ENCODE measurements at regions not wholly inside any gene's neighbourhood (a gene's known extent, or its start where the extent isn't known, plus 50 kb on each side); places are given as distances from the start of the nearest gene placed in this dataset.

DNA sequence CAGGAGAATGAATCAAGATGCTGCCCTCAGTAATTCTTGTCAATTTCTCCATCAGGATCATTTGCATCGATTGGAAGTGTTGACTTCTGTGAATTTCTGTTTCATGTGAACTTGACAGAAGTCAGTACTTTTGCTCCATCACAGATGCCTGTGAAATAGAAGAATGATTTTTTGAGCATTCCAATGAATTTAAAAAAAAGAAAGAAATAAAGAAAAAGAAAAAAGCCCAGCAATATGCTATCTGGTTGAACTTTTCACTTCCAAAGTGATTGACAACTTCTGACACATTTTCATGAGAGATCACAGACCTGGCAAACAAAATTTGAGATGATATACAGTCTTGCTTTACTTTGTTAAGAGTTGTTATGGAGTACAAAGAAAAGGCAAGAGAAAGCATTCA lies 175.3 kb downstream of the RWDD3 start:
- Histone ChIP-seq H3K4me2 (ENCODE audit: low read depth, low read length, poor library complexity, severe bottlenecking) (no peak overlapping the region), H3K27me3 (ENCODE audit: insufficient read depth, low read length, poor library complexity, severe bottlenecking) (no peaks in the 10 kb centered on the region), H3K4me1 (ENCODE audit: insufficient read depth, low read length, poor library complexity, severe bottlenecking) (no peaks in the 10 kb centered on the region), H3K9me2 (replicated peaks; ENCODE audit: low read depth, low read length) (no peaks in the 10 kb centered on the region), H3K36me3 (ENCODE audit: insufficient read depth, low read length) (no peaks in the 10 kb centered on the region), H3K9ac (ENCODE audit: low read depth, low read length, poor library complexity, severe bottlenecking) (no peak overlapping the region), H3K9me3 (ENCODE audit: insufficient read depth, low read depth, low read length) (no peaks in the 10 kb centered on the region), H2AFZ (ENCODE audit: low read length) (no peak overlapping the region), H3K4me3 (ENCODE audit: low read length, poor library complexity, severe bottlenecking) (no peak overlapping the region), H3K79me2 (ENCODE audit: insufficient read depth, low read length) (no peaks in the 10 kb centered on the region), H4K20me1 (ENCODE audit: insufficient read depth, low read length, poor library complexity, severe bottlenecking) (no peaks in the 10 kb centered on the region), H3F3A (ENCODE audit: low read depth) (no peaks in the 10 kb centered on the region)
- TF ChIP-seq EZH2phosphoT487 (IDR thresholded peaks at IDR 0.05; ENCODE audit: borderline replicate concordance): no peak
- TF ChIP-seq, protein P1, sequence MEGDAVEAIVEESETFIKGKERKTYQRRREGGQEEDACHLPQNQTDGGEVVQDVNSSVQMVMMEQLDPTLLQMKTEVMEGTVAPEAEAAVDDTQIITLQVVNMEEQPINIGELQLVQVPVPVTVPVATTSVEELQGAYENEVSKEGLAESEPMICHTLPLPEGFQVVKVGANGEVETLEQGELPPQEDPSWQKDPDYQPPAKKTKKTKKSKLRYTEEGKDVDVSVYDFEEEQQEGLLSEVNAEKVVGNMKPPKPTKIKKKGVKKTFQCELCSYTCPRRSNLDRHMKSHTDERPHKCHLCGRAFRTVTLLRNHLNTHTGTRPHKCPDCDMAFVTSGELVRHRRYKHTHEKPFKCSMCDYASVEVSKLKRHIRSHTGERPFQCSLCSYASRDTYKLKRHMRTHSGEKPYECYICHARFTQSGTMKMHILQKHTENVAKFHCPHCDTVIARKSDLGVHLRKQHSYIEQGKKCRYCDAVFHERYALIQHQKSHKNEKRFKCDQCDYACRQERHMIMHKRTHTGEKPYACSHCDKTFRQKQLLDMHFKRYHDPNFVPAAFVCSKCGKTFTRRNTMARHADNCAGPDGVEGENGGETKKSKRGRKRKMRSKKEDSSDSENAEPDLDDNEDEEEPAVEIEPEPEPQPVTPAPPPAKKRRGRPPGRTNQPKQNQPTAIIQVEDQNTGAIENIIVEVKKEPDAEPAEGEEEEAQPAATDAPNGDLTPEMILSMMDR (conservative IDR thresholded peaks at IDR 0.05; ENCODE audit: low read length): no peak

DNA sequence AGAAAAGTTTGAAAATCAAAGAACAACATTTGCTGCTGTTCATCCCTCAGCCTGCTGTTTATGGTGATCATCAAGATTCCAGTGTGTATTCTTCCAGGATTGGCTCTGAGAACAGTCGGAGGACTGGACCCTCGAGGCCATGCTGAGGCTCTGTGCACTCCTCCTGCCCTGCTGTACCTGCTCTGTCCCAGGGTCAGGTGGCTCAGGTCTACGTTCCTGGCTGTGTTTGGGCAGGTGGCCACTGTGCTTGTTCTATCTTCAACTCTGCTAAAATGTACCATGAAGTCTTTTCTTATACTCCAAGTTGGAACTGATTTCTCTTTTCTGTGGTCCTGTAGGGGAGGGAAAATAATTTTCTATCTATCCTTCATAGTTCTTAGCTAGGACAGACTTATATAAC lies 175.9 kb downstream of the RWDD3 start:
- Histone ChIP-seq H3F3A (ENCODE audit: low read depth) (no peaks in the 10 kb centered on the region), H4K20me1 (ENCODE audit: insufficient read depth, low read length, poor library complexity, severe bottlenecking) (no peaks in the 10 kb centered on the region), H3K4me2 (ENCODE audit: low read depth, low read length, poor library complexity, severe bottlenecking) (no peak overlapping the region), H3K36me3 (ENCODE audit: insufficient read depth, low read length) (no peaks in the 10 kb centered on the region), H3K9me3 (ENCODE audit: insufficient read depth, low read depth, low read length) (no peaks in the 10 kb centered on the region), H3K9ac (ENCODE audit: low read depth, low read length, poor library complexity, severe bottlenecking) (no peak overlapping the region), H3K4me1 (ENCODE audit: insufficient read depth, low read length, poor library complexity, severe bottlenecking) (no peaks in the 10 kb centered on the region), H3K4me3 (ENCODE audit: low read length, poor library complexity, severe bottlenecking) (no peak overlapping the region), H3K9me2 (replicated peaks; ENCODE audit: low read depth, low read length) (no peaks in the 10 kb centered on the region), H3K27me3 (ENCODE audit: insufficient read depth, low read length, poor library complexity, severe bottlenecking) (no peaks in the 10 kb centered on the region), H2AFZ (ENCODE audit: low read length) (no peak overlapping the region), H3K79me2 (ENCODE audit: insufficient read depth, low read length) (no peaks in the 10 kb centered on the region)
- TF ChIP-seq EZH2phosphoT487 (IDR thresholded peaks at IDR 0.05; ENCODE audit: borderline replicate concordance): no peak

- H3K79me2 ChIP-seq (ENCODE audit: insufficient read depth, low read length): no peaks in the 10 kb centered on the region
- H3K4me2 ChIP-seq (ENCODE audit: low read depth, low read length, poor library complexity, severe bottlenecking): no peak overlapping the region
- no peak overlapping the region for H2AFZ ChIP-seq (ENCODE audit: low read length)
- H3K4me1 ChIP-seq (ENCODE audit: insufficient read depth, low read length, poor library complexity, severe bottlenecking): no peaks in the 10 kb centered on the region
- no peak overlapping the region for H3K9ac ChIP-seq (ENCODE audit: low read depth, low read length, poor library complexity, severe bottlenecking)
- H3K9me2 ChIP-seq (replicated peaks; ENCODE audit: low read depth, low read length): no peaks in the 10 kb centered on the region
- no peaks in the 10 kb centered on the region for H3K36me3 ChIP-seq (ENCODE audit: insufficient read depth, low read length)
- H4K20me1 ChIP-seq (ENCODE audit: insufficient read depth, low read length, poor library complexity, severe bottlenecking): no peaks in the 10 kb centered on the region
- no peak overlapping the region for H3K4me3 ChIP-seq (ENCODE audit: low read length, poor library complexity, severe bottlenecking)
- no peaks in the 10 kb centered on the region for H3K9me3 ChIP-seq (ENCODE audit: insufficient read depth, low read depth, low read length)
- no peaks in the 10 kb centered on the region for H3F3A ChIP-seq (ENCODE audit: low read depth)
- no peak for TF ChIP-seq EZH2phosphoT487 (IDR thresholded peaks at IDR 0.05; ENCODE audit: borderline replicate concordance)
- TF ChIP-seq, protein P1 (conservative IDR thresholded peaks at IDR 0.05; ENCODE audit: low read length): no peak
- no peaks in the 10 kb centered on the region for H3K27me3 ChIP-seq (ENCODE audit: insufficient read depth, low read length, poor library complexity, severe bottlenecking)
Measured at GRCh38 chr1:95415146-95415545, 181.1 kb downstream of the RWDD3 start.

GRCh38 chr1:95426772-95427171 lies 192.8 kb downstream of the RWDD3 start:
- Histone ChIP-seq H4K20me1 (ENCODE audit: insufficient read depth, low read length, poor library complexity, severe bottlenecking) (no peaks in the 10 kb centered on the region), H3K4me2 (ENCODE audit: low read depth, low read length, poor library complexity, severe bottlenecking) (no peak overlapping the region), H3K36me3 (ENCODE audit: insufficient read depth, low read length) (no peaks in the 10 kb centered on the region), H2AFZ (ENCODE audit: low read length) (no peak overlapping the region), H3K4me3 (ENCODE audit: low read length, poor library complexity, severe bottlenecking) (no peak overlapping the region), H3K9me2 (replicated peaks; ENCODE audit: low read depth, low read length) (no peaks in the 10 kb centered on the region; the same call in 1 of the 2 replicates), H3K9ac (ENCODE audit: low read depth, low read length, poor library complexity, severe bottlenecking) (no peak overlapping the region), H3K79me2 (ENCODE audit: insufficient read depth, low read length) (no peaks in the 10 kb centered on the region), H3K9me3 (ENCODE audit: insufficient read depth, low read depth, low read length) (no peaks in the 10 kb centered on the region), H3K27me3 (ENCODE audit: insufficient read depth, low read length, poor library complexity, severe bottlenecking) (no peaks in the 10 kb centered on the region), H3K4me1 (ENCODE audit: insufficient read depth, low read length, poor library complexity, severe bottlenecking) (no peaks in the 10 kb centered on the region), H3F3A (ENCODE audit: low read depth) (no peaks in the 10 kb centered on the region)
- TF ChIP-seq, protein P1 (conservative IDR thresholded peaks at IDR 0.05; ENCODE audit: low read length): no peak
- no peak for TF ChIP-seq EZH2phosphoT487 (IDR thresholded peaks at IDR 0.05; ENCODE audit: borderline replicate concordance)
